Neural progenitor cell (in vitro differentiated cells): ENCODE measurements at regions not wholly inside any gene's neighbourhood (a gene's known extent, or its start where the extent isn't known, plus 50 kb on each side); places are given as distances from the start of the nearest gene placed in this dataset.
A peak's percentile ranks its signal among the peaks of the same experiment; 100 is the strongest.

Experiments used
- DNase-seq: peaks from one replicate; pipeline ENCODE4 v3.0.0-alpha.2; 2016; ENCODE audit warnings: low spot score
- H2AFZ ChIP-seq: fragments of 200-600 bp; sonication (generic); replicated peaks from 2 replicates; pipeline ENCODE4 v1.6.1; 2016; ENCODE audit warnings: antibody characterized with exemption
- H3F3A ChIP-seq: fragments of 200-600 bp; sonication (generic); 2 replicates; pipeline ENCODE4 v1.6.1; 2016; ENCODE audit warnings: antibody characterized with exemption, low read depth
- H3K27ac ChIP-seq: fragments of 200-600 bp; sonication (generic); 2 replicates; pipeline ENCODE4 v1.5.1; 2016; ENCODE audit warnings: mild to moderate bottlenecking
- H3K27me3 ChIP-seq: fragments of 200-600 bp; sonication (generic); 2 replicates; pipeline ENCODE4 v1.6.1; 2016; ENCODE audit warnings: mild to moderate bottlenecking, moderate library complexity
- H3K36me3 ChIP-seq: fragments of 200-600 bp; sonication (generic); 2 replicates; pipeline ENCODE4 v1.5.1; 2016
- H3K4me1 ChIP-seq: fragments of 200-600 bp; sonication (generic); 2 replicates; pipeline ENCODE4 v1.6.1; 2016; ENCODE audit warnings: mixed run types
- H3K4me2 ChIP-seq: fragments of 200-600 bp; sonication (generic); 2 replicates; pipeline ENCODE4 v1.6.1; 2016
- H3K4me3 ChIP-seq: fragments of 200-600 bp; sonication (generic); 2 replicates; pipeline ENCODE4 v1.5.1; 2016
- H3K79me2 ChIP-seq: fragments of 200-600 bp; sonication (generic); 2 replicates; pipeline ENCODE4 v1.6.1; 2016; ENCODE audit warnings: low read depth
- H3K9ac ChIP-seq: fragments of 200-600 bp; sonication (generic); 2 replicates; pipeline ENCODE4 v1.6.1; 2016
- H3K9me3 ChIP-seq: fragments of 200-600 bp; sonication (generic); 2 replicates; pipeline ENCODE4 v1.5.1; 2016; ENCODE audit warnings: low read depth
- H4K20me1 ChIP-seq: fragments of 200-600 bp; sonication (generic); 2 replicates; pipeline ENCODE4 v1.6.1; 2016; ENCODE audit warnings: low read depth
- H3K27ac Mint-ChIP-seq: 3 replicates; pipeline ENCODE4 v1.8.0; 2021; ENCODE audit warnings: mixed read lengths
- H3K27me3 Mint-ChIP-seq: 2 replicates; pipeline ENCODE4 v1.8.0; 2022; ENCODE audit warnings: low read depth, mild to moderate bottlenecking, inconsistent platforms, moderate library complexity, mixed read lengths; ENCODE audit not compliant: insufficient read depth
- H3K36me3 Mint-ChIP-seq: 3 replicates; pipeline ENCODE4 v1.8.0; 2021; ENCODE audit warnings: mixed read lengths
- H3K4me1 Mint-ChIP-seq: 3 replicates; pipeline ENCODE4 v1.8.0; 2021; ENCODE audit warnings: mixed read lengths
- H3K4me3 Mint-ChIP-seq: 3 replicates; pipeline ENCODE4 v1.8.0; 2021; ENCODE audit warnings: mild to moderate bottlenecking, moderate library complexity, mixed read lengths
- H3K9me3 Mint-ChIP-seq: 3 replicates; pipeline ENCODE4 v1.8.0; 2020; ENCODE audit warnings: mixed read lengths
- CTCF ChIP-seq: fragments of 200-600 bp; sonication (generic); IDR thresholded peaks from 2 replicates; pipeline ENCODE4 v1.5.1; 2017; ENCODE audit warnings: antibody characterized with exemption, mild to moderate bottlenecking
- EZH2 ChIP-seq: fragments of 200-600 bp; sonication (generic); IDR thresholded peaks from 2 replicates; pipeline ENCODE4 v1.6.1; 2017; ENCODE audit warnings: antibody characterized with exemption, mild to moderate bottlenecking, moderate library complexity
- EZH2phosphoT487 ChIP-seq: fragments of 200-600 bp; sonication (generic); IDR thresholded peaks from 2 replicates; pipeline ENCODE4 v1.6.1; 2017; ENCODE audit warnings: antibody characterized with exemption

- Histone ChIP-seq H3K9ac (no peak overlapping the region), H3K36me3 (no peaks in the 10 kb centered on the region), H3K4me2 (no peak overlapping the region), H3K9me3 (no peaks in the 10 kb centered on the region), H2AFZ (no peak overlapping the region), H3F3A (no peaks in the 10 kb centered on the region), H3K27me3 (no peaks in the 10 kb centered on the region), H3K27ac (no peak overlapping the region), H3K79me2 (no peaks in the 10 kb centered on the region), H3K4me1 (peaks cover 3% of the 10 kb centered on the region), H4K20me1 (no peaks in the 10 kb centered on the region), H3K4me3 (no peak overlapping the region)
- no peaks in the 10 kb centered on the region for H3K27me3 Mint-ChIP-seq
- H3K4me1 Mint-ChIP-seq = peaks cover under 1% of the 10 kb centered on the region
- no peak overlapping the region for H3K4me3 Mint-ChIP-seq
- no peak overlapping the region for H3K27ac Mint-ChIP-seq
- no peak for DNase-seq
- H3K9me3 Mint-ChIP-seq = no peaks in the 10 kb centered on the region
- no peaks in the 10 kb centered on the region for H3K36me3 Mint-ChIP-seq
- TF ChIP-seq EZH2phosphoT487 (no peak), EZH2 (no peak), CTCF (no peak)
Measured at GRCh38 chr9:115770521-115770920, 383.1 kb upstream of the PAPPA start.

- H3K4me3 Mint-ChIP-seq = no peak overlapping the region
- Histone ChIP-seq H3K27ac (no peak overlapping the region), H3K79me2 (no peaks in the 10 kb centered on the region), H3K4me1 (peaks cover 5% of the 10 kb centered on the region), H3K27me3 (no peaks in the 10 kb centered on the region), H3K36me3 (no peaks in the 10 kb centered on the region), H4K20me1 (no peaks in the 10 kb centered on the region), H2AFZ (peak overlapping the region; percentile 51), H3K4me3 (no peak overlapping the region), H3K9ac (no peak overlapping the region), H3K4me2 (no peak overlapping the region), H3F3A (no peaks in the 10 kb centered on the region), H3K9me3 (no peaks in the 10 kb centered on the region)
- H3K9me3 Mint-ChIP-seq = no peaks in the 10 kb centered on the region
- H3K27me3 Mint-ChIP-seq = no peaks in the 10 kb centered on the region
- peak; percentile 18 for DNase-seq
- H3K4me1 Mint-ChIP-seq = peaks cover 3% of the 10 kb centered on the region
- TF ChIP-seq EZH2 (no peak), CTCF (no peak), EZH2phosphoT487 (no peak)
- no peak overlapping the region for H3K27ac Mint-ChIP-seq
- no peaks in the 10 kb centered on the region for H3K36me3 Mint-ChIP-seq
Measured at GRCh38 chr9:115775659-115776058, 377.9 kb upstream of the PAPPA start.

DNA sequence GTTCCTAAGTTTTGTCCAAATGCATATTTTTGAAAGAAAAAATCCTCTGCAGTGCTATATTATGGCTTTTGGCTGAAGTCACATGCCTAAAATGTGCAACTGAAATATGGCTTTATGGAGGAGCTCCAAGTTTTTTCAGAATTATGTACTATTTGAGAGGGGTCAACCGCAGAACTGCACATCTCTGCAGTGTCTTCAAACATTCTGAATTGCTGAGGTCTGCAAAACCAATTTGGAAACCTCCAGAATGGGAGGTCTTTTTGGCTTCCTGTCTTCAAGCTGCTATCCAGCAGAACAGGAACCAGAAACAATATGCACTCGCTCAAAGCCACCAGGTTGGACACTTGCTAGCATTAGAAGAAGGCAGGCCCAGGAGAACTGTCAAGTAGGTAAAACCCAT is 376.0 kb upstream of the PAPPA start:
- Histone ChIP-seq H4K20me1 (no peaks in the 10 kb centered on the region), H3K4me2 (no peak overlapping the region), H3F3A (no peaks in the 10 kb centered on the region), H3K9ac (no peak overlapping the region), H3K4me1 (peaks cover 5% of the 10 kb centered on the region), H3K27me3 (no peaks in the 10 kb centered on the region), H3K9me3 (no peaks in the 10 kb centered on the region), H3K36me3 (no peaks in the 10 kb centered on the region), H3K27ac (no peak overlapping the region), H3K4me3 (no peak overlapping the region), H3K79me2 (no peaks in the 10 kb centered on the region), H2AFZ (no peak overlapping the region)
- H3K27me3 Mint-ChIP-seq = no peaks in the 10 kb centered on the region
- no peaks in the 10 kb centered on the region for H3K36me3 Mint-ChIP-seq
- no peak for TF ChIP-seq EZH2
- TF ChIP-seq CTCF = no peak
- TF ChIP-seq EZH2phosphoT487 = no peak
- no peaks in the 10 kb centered on the region for H3K9me3 Mint-ChIP-seq
- no peak for DNase-seq
- H3K4me1 Mint-ChIP-seq = peaks cover 3% of the 10 kb centered on the region
- no peak overlapping the region for H3K27ac Mint-ChIP-seq
- H3K4me3 Mint-ChIP-seq = no peak overlapping the region
